Osteocyte (in vitro differentiated cells): ENCODE measurements at regions not wholly inside any gene's neighbourhood (a gene's known extent, or its start where the extent isn't known, plus 50 kb on each side); places are given as distances from the start of the nearest gene placed in this dataset.
A peak's percentile ranks its signal among the peaks of the same experiment; 100 is the strongest.

Experiments used
- DNase-seq: peaks from one replicate; pipeline ENCODE4 v3.0.0; 2021; ENCODE audit warnings: mixed read lengths; ENCODE audit not compliant: unreplicated experiment; ENCODE audit errors: extremely low spot score
- H3K27ac Mint-ChIP-seq: one replicate; pipeline ENCODE4 v1.8.0; 2021; ENCODE audit warnings: mild to moderate bottlenecking, mixed read lengths; ENCODE audit not compliant: unreplicated experiment
- H3K27me3 Mint-ChIP-seq: one replicate; pipeline ENCODE4 v1.8.0; 2021; ENCODE audit warnings: mixed read lengths; ENCODE audit not compliant: unreplicated experiment
- H3K36me3 Mint-ChIP-seq: one replicate; pipeline ENCODE4 v1.8.0; 2021; ENCODE audit warnings: mixed read lengths; ENCODE audit not compliant: unreplicated experiment
- H3K4me1 Mint-ChIP-seq: one replicate; pipeline ENCODE4 v1.8.0; 2021; ENCODE audit warnings: mixed read lengths; ENCODE audit not compliant: unreplicated experiment
- H3K4me3 Mint-ChIP-seq: one replicate; pipeline ENCODE4 v1.8.0; 2021; ENCODE audit warnings: mild to moderate bottlenecking, moderate library complexity, mixed read lengths; ENCODE audit not compliant: unreplicated experiment
- H3K9me3 Mint-ChIP-seq: one replicate; pipeline ENCODE4 v1.8.0; 2021; ENCODE audit warnings: mixed read lengths; ENCODE audit not compliant: unreplicated experiment
- CTCF ChIP-seq: fragments of 200-600 bp; sonication (generic); IDR thresholded peaks from 2 replicates; pipeline ENCODE4 v1.5.0; 2021; ENCODE audit warnings: antibody characterized with exemption, mild to moderate bottlenecking, moderate library complexity

DNA sequence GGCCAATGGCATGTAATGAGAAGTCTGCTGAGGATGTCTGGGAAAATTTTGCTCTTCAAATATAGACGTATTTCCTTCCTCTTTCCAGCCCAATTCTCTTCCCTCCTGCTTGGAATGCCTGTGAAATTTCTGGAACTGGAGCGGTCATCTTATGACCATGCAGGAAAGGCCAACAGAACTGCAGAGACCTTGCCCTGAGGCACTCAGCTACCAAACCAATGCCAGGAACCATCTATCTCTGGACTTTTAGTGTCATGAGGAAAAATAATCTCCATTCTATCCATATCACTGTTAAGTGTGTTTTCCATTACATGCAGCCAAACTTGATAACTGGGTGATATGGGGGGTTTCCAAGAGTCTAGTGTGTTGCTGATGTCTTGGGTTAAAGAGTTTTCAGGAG, 363.7 kb downstream of the SLC4A3 start:
- Mint-ChIP-seq H3K4me3 (no peak overlapping the region), H3K9me3 (no peaks in the 10 kb centered on the region), H3K27me3 (no peaks in the 10 kb centered on the region), H3K27ac (no peak overlapping the region), H3K36me3 (no peaks in the 10 kb centered on the region), H3K4me1 (peaks cover 14% of the 10 kb centered on the region)
- DNase-seq = no peak
- TF ChIP-seq CTCF = no peak

DNA sequence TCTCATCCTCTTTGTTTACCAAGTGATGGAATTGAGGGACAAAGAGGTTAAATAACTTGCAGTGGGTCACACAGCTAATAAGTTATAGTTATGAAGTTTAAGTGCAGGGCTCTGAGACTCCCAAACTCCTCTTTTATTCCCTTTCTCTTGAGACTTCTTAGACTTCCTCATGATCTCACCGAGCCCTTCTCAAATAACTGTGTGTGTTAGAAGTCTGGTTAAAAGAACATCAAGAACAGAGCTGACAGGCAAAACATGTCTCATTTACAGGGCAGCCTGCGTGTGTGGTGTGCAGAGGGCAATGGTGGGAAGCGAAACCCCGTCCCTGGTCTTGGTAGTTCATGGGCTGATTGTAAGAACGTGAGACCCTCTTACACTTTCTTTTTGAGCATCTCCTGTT, 368.0 kb downstream of the SLC4A3 start:
- Mint-ChIP-seq H3K4me3 (no peak overlapping the region), H3K27me3 (no peaks in the 10 kb centered on the region), H3K4me1 (peaks cover 17% of the 10 kb centered on the region), H3K36me3 (no peaks in the 10 kb centered on the region), H3K9me3 (no peaks in the 10 kb centered on the region), H3K27ac (no peak overlapping the region)
- DNase-seq = no peak
- no peak for TF ChIP-seq CTCF

GRCh38 chr2:219995991-219996765, 368.7 kb downstream of the SLC4A3 start:
- Mint-ChIP-seq H3K27ac (peak overlapping the region; percentile 48), H3K9me3 (no peaks in the 10 kb centered on the region), H3K4me1 (peaks cover 24% of the 10 kb centered on the region), H3K36me3 (no peaks in the 10 kb centered on the region), H3K4me3 (no peak overlapping the region), H3K27me3 (no peaks in the 10 kb centered on the region)
- TF ChIP-seq CTCF = no peak
- no peak for DNase-seq

GRCh38 chr2:219997341-219997851, 370.0 kb downstream of the SLC4A3 start:
- H3K27me3 Mint-ChIP-seq = no peaks in the 10 kb centered on the region
- H3K36me3 Mint-ChIP-seq = no peaks in the 10 kb centered on the region
- peaks cover 1% of the 10 kb centered on the region for H3K9me3 Mint-ChIP-seq
- H3K4me3 Mint-ChIP-seq = no peak overlapping the region
- peak; percentile 87 for DNase-seq
- H3K27ac Mint-ChIP-seq = no peak overlapping the region
- peak; percentile 59 for TF ChIP-seq CTCF
- peaks cover 37% of the 10 kb centered on the region for H3K4me1 Mint-ChIP-seq

- Mint-ChIP-seq H3K9me3 (peaks cover 3% of the 10 kb centered on the region), H3K27ac (no peak overlapping the region), H3K36me3 (no peaks in the 10 kb centered on the region), H3K4me1 (peaks cover 43% of the 10 kb centered on the region), H3K27me3 (no peaks in the 10 kb centered on the region), H3K4me3 (no peak overlapping the region)
- TF ChIP-seq CTCF = no peak
- no peak for DNase-seq
These were observed 370.7 kb downstream of the SLC4A3 start for GRCh38 chr2:219998107-219998506.
